ENCODE measurements at regions not wholly inside any gene's neighbourhood (a gene's known extent, or its start where the extent isn't known, plus 50 kb on each side); places are given as distances from the start of the nearest gene placed in this dataset.
"Not testable (repeated sequence)": the region's sequence is repeated elsewhere in the genome, so short reads cannot be mapped to it uniquely, and the experiment has no call there.

DNA sequence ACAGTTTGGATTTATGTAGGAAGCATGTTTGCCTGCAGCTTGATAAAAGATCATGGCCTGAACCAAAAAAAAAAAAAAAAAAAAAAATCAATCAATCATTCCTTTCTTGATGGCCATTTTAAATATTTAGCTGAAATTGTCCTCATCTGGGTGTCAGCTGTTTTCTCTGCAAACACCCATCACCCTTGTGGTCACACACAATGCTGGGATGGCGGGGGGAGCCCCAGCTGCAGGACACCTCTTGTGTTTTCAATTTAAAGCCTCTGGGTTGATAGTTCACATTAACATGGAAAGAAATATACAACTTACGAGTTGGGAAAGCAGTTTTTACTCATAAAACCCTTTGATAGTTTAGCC, 160.4 kb downstream of the ZFP64 start:
- TF ChIP-seq ESRRG (CRISPR knock-in tag; IDR thresholded peaks at IDR 0.05) (no peak), TCF4 (CRISPR knock-in tag; IDR thresholded peaks at IDR 0.05; ENCODE audit: borderline replicate concordance) (no peak), ZC3H10 (CRISPR knock-in tag; IDR thresholded peaks at IDR 0.05) (no peak), ARNTL (CRISPR knock-in tag; IDR thresholded peaks at IDR 0.05; ENCODE audit: borderline replicate concordance, low read depth) (no peak), TSHZ2 (CRISPR knock-in tag; IDR thresholded peaks at IDR 0.05) (no peak), TOX (CRISPR knock-in tag; IDR thresholded peaks at IDR 0.05; ENCODE audit: borderline replicate concordance) (no peak), RARB (CRISPR knock-in tag; IDR thresholded peaks at IDR 0.05) (no peak), OSR1 (CRISPR knock-in tag; IDR thresholded peaks at IDR 0.05) (no peak), ZNF70 (CRISPR knock-in tag; IDR thresholded peaks at IDR 0.05) (no peak), CSDC2 (CRISPR knock-in tag; IDR thresholded peaks at IDR 0.05) (no peak), ZFP3 (CRISPR knock-in tag; IDR thresholded peaks at IDR 0.05) (no peak), BACH2 (CRISPR knock-in tag; IDR thresholded peaks at IDR 0.05; ENCODE audit: borderline replicate concordance) (no peak), PATZ1 (CRISPR knock-in tag; IDR thresholded peaks at IDR 0.05; ENCODE audit: borderline replicate concordance) (no peak), ZNF565 (CRISPR knock-in tag; conservative IDR thresholded peaks at IDR 0.05; ENCODE audit: low read depth) (no peak), PPARA (CRISPR knock-in tag; IDR thresholded peaks at IDR 0.05; ENCODE audit: borderline replicate concordance) (no peak)
- TF ChIP-seq, protein P1, sequence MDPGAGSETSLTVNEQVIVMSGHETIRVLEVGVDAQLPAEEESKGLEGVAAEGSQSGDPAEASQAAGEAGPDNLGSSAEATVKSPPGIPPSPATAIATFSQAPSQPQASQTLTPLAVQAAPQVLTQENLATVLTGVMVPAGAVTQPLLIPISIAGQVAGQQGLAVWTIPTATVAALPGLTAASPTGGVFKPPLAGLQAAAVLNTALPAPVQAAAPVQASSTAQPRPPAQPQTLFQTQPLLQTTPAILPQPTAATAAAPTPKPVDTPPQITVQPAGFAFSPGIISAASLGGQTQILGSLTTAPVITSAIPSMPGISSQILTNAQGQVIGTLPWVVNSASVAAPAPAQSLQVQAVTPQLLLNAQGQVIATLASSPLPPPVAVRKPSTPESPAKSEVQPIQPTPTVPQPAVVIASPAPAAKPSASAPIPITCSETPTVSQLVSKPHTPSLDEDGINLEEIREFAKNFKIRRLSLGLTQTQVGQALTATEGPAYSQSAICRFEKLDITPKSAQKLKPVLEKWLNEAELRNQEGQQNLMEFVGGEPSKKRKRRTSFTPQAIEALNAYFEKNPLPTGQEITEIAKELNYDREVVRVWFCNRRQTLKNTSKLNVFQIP (CRISPR knock-in tag; IDR thresholded peaks at IDR 0.05; ENCODE audit: borderline replicate concordance, low read depth): no peak
- TF ChIP-seq, protein P2, sequence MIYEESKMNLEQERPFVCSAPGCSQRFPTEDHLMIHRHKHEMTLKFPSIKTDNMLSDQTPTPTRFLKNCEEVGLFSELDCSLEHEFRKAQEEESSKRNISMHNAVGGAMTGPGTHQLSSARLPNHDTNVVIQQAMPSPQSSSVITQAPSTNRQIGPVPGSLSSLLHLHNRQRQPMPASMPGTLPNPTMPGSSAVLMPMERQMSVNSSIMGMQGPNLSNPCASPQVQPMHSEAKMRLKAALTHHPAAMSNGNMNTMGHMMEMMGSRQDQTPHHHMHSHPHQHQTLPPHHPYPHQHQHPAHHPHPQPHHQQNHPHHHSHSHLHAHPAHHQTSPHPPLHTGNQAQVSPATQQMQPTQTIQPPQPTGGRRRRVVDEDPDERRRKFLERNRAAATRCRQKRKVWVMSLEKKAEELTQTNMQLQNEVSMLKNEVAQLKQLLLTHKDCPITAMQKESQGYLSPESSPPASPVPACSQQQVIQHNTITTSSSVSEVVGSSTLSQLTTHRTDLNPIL (CRISPR knock-in tag; IDR thresholded peaks at IDR 0.05; ENCODE audit: low read depth): no peak
- ATAC-seq: peak; percentile 32; the same call in 2 of the 3 replicates

DNA sequence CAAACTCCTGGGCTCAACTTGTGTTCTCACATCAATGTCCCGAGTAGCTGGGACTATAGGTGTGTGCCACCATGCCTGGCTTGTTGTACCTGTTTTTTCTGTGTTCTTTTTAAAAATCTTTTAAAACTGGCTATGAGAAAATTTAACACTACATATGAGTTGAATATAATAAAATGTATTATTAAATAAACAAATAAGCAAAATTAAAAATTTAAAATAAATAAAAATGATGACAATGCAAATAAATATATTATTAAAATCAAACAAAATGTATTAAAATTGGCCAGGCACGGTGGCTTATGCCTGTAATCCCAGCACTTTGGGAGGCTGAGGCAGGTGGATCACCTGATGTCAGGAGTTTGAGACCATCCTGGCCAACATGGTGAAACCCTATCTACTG, 162.4 kb downstream of the ZFP64 start:
- ATAC-seq: not testable (repeated sequence)

DNA sequence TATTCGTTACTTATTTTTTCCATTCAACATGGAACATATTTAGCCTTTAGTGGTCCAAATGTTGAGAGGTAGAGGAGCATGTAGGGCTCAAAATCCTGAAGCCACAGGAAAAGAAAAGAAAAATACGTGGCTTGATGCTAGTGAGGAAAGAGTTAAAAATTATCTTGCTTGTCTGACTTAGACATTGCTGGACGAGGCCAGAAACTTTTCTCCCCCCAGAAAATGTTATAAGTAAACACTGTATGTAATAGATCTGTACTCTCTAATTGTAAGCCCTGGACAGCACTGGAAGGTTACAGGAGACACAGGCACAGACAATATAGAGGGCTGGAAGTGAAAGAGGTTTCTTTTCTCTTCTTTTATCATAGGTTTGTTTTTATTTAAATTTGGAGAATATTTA, 165.6 kb downstream of the ZFP64 start:
- TF ChIP-seq TSHZ2 (CRISPR knock-in tag; IDR thresholded peaks at IDR 0.05) (no peak), OSR1 (CRISPR knock-in tag; IDR thresholded peaks at IDR 0.05) (no peak), BACH2 (CRISPR knock-in tag; IDR thresholded peaks at IDR 0.05; ENCODE audit: borderline replicate concordance) (no peak), ESRRG (CRISPR knock-in tag; IDR thresholded peaks at IDR 0.05) (no peak), ARNTL (CRISPR knock-in tag; IDR thresholded peaks at IDR 0.05; ENCODE audit: borderline replicate concordance, low read depth) (no peak), ZNF70 (CRISPR knock-in tag; IDR thresholded peaks at IDR 0.05) (no peak), ISL1 (CRISPR knock-in tag; IDR thresholded peaks at IDR 0.05) (no peak), ZC3H10 (CRISPR knock-in tag; IDR thresholded peaks at IDR 0.05) (no peak), PPARA (CRISPR knock-in tag; IDR thresholded peaks at IDR 0.05; ENCODE audit: borderline replicate concordance) (no peak), PATZ1 (CRISPR knock-in tag; IDR thresholded peaks at IDR 0.05; ENCODE audit: borderline replicate concordance) (no peak), ZNF565 (CRISPR knock-in tag; conservative IDR thresholded peaks at IDR 0.05; ENCODE audit: low read depth) (no peak), ZFP3 (CRISPR knock-in tag; IDR thresholded peaks at IDR 0.05) (no peak), RARB (CRISPR knock-in tag; IDR thresholded peaks at IDR 0.05) (no peak), TOX (CRISPR knock-in tag; IDR thresholded peaks at IDR 0.05; ENCODE audit: borderline replicate concordance) (no peak), TCF4 (CRISPR knock-in tag; IDR thresholded peaks at IDR 0.05; ENCODE audit: borderline replicate concordance) (no peak), ZNF8 (CRISPR knock-in tag; IDR thresholded peaks at IDR 0.05) (no peak), GLIS3 (CRISPR knock-in tag; IDR thresholded peaks at IDR 0.05) (no peak)
- TF ChIP-seq, protein P3, sequence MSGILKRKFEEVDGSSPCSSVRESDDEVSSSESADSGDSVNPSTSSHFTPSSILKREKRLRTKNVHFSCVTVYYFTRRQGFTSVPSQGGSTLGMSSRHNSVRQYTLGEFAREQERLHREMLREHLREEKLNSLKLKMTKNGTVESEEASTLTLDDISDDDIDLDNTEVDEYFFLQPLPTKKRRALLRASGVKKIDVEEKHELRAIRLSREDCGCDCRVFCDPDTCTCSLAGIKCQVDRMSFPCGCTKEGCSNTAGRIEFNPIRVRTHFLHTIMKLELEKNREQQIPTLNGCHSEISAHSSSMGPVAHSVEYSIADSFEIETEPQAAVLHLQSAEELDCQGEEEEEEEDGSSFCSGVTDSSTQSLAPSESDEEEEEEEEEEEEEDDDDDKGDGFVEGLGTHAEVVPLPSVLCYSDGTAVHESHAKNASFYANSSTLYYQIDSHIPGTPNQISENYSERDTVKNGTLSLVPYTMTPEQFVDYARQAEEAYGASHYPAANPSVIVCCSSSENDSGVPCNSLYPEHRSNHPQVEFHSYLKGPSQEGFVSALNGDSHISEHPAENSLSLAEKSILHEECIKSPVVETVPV (CRISPR knock-in tag; IDR thresholded peaks at IDR 0.05): no peak
- TF ChIP-seq, protein P2 (CRISPR knock-in tag; IDR thresholded peaks at IDR 0.05; ENCODE audit: low read depth): no peak
- ATAC-seq: no peak

Measured in SK-N-SH treated with all-trans-retinoic acid at 6 μM for 48 hours (cell line).